GM13977 (cell line): ENCODE measurements at regions not wholly inside any gene's neighbourhood (a gene's known extent, or its start where the extent isn't known, plus 50 kb on each side); places are given as distances from the start of the nearest gene placed in this dataset.
"Not testable (repeated sequence)": the region's sequence is repeated elsewhere in the genome, so short reads cannot be mapped to it uniquely, and the experiment has no call there.

Experiments used
- DNase-seq: peaks from one replicate; pipeline ENCODE4 v3.0.0; 2012; ENCODE audit warnings: low spot score
- in situ Hi-C: fragments of 300-500 bp; cut with MboI; formaldehyde crosslinking; loops from one replicate; pipeline ENCODE4 v1.12.0; 2022; ENCODE audit warnings: low sequenced_read_pairs, low pct_unique_long_range_greater_than_20kb, mixed read lengths, inconsistent platforms; ENCODE audit not compliant: unreplicated experiment
- TF ChIP-seq, protein P1 (sequence below): IDR thresholded peaks from 2 replicates; pipeline ENCODE4 v1.5.1; 2012; ENCODE audit warnings: mild to moderate bottlenecking, control low read depth; ENCODE audit not compliant: insufficient read depth; ENCODE audit errors: extremely low read depth, missing control alignments

DNA sequence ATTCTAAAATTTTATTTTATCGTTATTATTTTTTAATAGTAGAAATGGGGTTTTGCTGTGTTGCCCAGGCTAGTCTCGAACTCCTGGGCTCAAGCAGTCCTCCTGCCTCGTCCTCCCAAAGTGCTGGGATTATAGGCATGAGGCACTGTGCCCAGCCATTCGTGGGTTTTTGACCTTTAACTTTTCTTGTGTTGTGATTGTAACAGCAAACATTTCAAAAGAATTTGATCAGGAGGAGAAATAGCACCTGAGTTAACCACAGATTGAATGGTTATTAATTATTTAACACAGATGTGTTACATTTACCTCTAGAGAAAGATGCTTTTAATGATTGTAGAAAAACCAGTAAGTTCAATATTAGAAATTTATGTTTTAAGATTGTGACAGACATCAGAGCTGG, 132.0 kb downstream of the HAUS1 start:
- no peak for DNase-seq
- TF ChIP-seq, protein P1, sequence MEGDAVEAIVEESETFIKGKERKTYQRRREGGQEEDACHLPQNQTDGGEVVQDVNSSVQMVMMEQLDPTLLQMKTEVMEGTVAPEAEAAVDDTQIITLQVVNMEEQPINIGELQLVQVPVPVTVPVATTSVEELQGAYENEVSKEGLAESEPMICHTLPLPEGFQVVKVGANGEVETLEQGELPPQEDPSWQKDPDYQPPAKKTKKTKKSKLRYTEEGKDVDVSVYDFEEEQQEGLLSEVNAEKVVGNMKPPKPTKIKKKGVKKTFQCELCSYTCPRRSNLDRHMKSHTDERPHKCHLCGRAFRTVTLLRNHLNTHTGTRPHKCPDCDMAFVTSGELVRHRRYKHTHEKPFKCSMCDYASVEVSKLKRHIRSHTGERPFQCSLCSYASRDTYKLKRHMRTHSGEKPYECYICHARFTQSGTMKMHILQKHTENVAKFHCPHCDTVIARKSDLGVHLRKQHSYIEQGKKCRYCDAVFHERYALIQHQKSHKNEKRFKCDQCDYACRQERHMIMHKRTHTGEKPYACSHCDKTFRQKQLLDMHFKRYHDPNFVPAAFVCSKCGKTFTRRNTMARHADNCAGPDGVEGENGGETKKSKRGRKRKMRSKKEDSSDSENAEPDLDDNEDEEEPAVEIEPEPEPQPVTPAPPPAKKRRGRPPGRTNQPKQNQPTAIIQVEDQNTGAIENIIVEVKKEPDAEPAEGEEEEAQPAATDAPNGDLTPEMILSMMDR, result no peak
- in situ Hi-C loops, result no loop called here

GRCh38 chr18:46237891-46238290, 133.7 kb downstream of the HAUS1 start:
- TF ChIP-seq, protein P1, result no peak
- DNase-seq, result no peak
- in situ Hi-C loops, result no loop called here

DNA sequence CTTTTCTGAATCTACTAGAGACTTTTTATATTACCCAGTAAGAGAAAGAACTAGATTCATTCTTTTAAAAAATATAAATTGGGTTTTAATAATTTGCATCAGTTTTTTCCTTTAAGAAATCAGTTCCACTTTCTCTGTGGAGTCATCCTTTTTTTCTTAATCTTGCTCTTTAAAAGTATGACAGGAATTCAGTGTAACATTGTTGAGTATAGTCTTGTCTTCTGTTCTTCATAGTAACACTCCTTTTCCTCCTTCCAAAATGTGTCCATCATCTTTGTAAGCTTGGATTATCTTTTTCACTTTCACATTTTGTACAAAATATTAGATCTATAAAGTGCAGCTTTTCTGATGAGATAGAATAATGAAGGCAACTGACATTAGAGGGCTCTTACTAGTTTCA, 135.4 kb downstream of the HAUS1 start:
- no peak for DNase-seq
- in situ Hi-C loops, result no loop called here
- TF ChIP-seq, protein P1, result no peak

- TF ChIP-seq, protein P1, result no peak
- DNase-seq, result no peak
- in situ Hi-C loops, result no loop called here
These were observed 135.8 kb downstream of the HAUS1 start for GRCh38 chr18:46239998-46240397.

- in situ Hi-C loops, DNase-seq: not testable (repeated sequence)
These were observed 137.2 kb downstream of the HAUS1 start for GRCh38 chr18:46241393-46241792.

GRCh38 chr18:46242183-46242582, 138.0 kb downstream of the HAUS1 start:
- TF ChIP-seq, protein P1, result no peak
- no peak for DNase-seq
- in situ Hi-C loops, result no loop called here

- no peak for DNase-seq
- TF ChIP-seq, protein P1, result no peak
- in situ Hi-C loops, result no loop called here
These were observed 138.9 kb downstream of the HAUS1 start for GRCh38 chr18:46243095-46243494.
